Calu3 (cell line): ENCODE measurements at regions not wholly inside any gene's neighbourhood (a gene's known extent, or its start where the extent isn't known, plus 50 kb on each side); places are given as distances from the start of the nearest gene placed in this dataset.

Source experiments
- BruUV-seq: library from RNA; stranded (reverse); fragments of 400-500 nt; replicated peaks from 2 replicates; lab custom pipeline; 2021; lab: Mats Ljungman, UMichigan
- CTCF ChIA-PET: fragments of 300-600 bp; sonication (Branson Sonifier 250); formaldehyde crosslinking; loops from one replicate; lab custom pipeline; 2022; ENCODE audit warnings: antibody characterized with exemption; lab: Charles Lee
- DNase-seq: peaks from one replicate; pipeline ENCODE4 v3.0.0; 2022
- H3K27ac Mint-ChIP-seq: one replicate; pipeline ENCODE4 v1.8.0; 2022; ENCODE audit warnings: mixed read lengths; ENCODE audit not compliant: unreplicated experiment
- H3K27me3 Mint-ChIP-seq: one replicate; pipeline ENCODE4 v1.8.0; 2022; ENCODE audit warnings: mixed read lengths; ENCODE audit not compliant: unreplicated experiment
- H3K36me3 Mint-ChIP-seq: one replicate; pipeline ENCODE4 v1.8.0; 2022; ENCODE audit warnings: mild to moderate bottlenecking, moderate library complexity, mixed read lengths; ENCODE audit not compliant: insufficient read depth, unreplicated experiment
- H3K4me1 Mint-ChIP-seq: one replicate; pipeline ENCODE4 v1.8.0; 2022; ENCODE audit warnings: mild to moderate bottlenecking, low read depth, mixed read lengths; ENCODE audit not compliant: unreplicated experiment
- H3K4me3 Mint-ChIP-seq: one replicate; pipeline ENCODE4 v1.8.0; 2022; ENCODE audit warnings: mild to moderate bottlenecking, low read depth, moderate library complexity, mixed read lengths; ENCODE audit not compliant: unreplicated experiment
- H3K9me3 Mint-ChIP-seq: one replicate; pipeline ENCODE4 v1.8.0; 2022; ENCODE audit warnings: low read depth, mixed read lengths; ENCODE audit not compliant: unreplicated experiment
- CTCF ChIP-seq: fragments of 200-600 bp; IDR thresholded peaks from one replicate; pipeline ENCODE4 v1.8.0; 2022; ENCODE audit warnings: antibody characterized with exemption; ENCODE audit not compliant: unreplicated experiment
- intact Hi-C: fragments of 100-400 bp; cut with micrococcal nuclease; formaldehyde crosslinking; loops from one replicate; pipeline ENCODE4 v1.10.0; 2022; ENCODE audit not compliant: unreplicated experiment

GRCh38 chr6:19128701-19129100 is 708.5 kb upstream of the ID4 start:
- Mint-ChIP-seq H3K9me3 (peaks cover 22% of the 10 kb centered on the region), H3K36me3 (no peaks in the 10 kb centered on the region), H3K4me1 (no peaks in the 10 kb centered on the region), H3K27ac (no peak overlapping the region), H3K4me3 (no peak overlapping the region), H3K27me3 (no peaks in the 10 kb centered on the region)
- TF ChIP-seq CTCF = no peak
- DNase-seq = no peak
- CTCF ChIA-PET = no interaction called here
- intact Hi-C loops = no loop called here
- no TSS peak for BruUV-seq

GRCh38 chr6:19135706-19136105 is 701.5 kb upstream of the ID4 start:
- Mint-ChIP-seq H3K9me3 (peaks cover 17% of the 10 kb centered on the region), H3K36me3 (no peaks in the 10 kb centered on the region), H3K4me1 (no peaks in the 10 kb centered on the region), H3K4me3 (no peak overlapping the region), H3K27ac (no peak overlapping the region), H3K27me3 (no peaks in the 10 kb centered on the region)
- no TSS peak for BruUV-seq
- intact Hi-C loops = loop anchor here (10.0 kb wide), 1 partner anchor 699 kb away; the partner anchor contains the start of gene ID4
- DNase-seq = no peak
- TF ChIP-seq CTCF = no peak
- CTCF ChIA-PET = interaction anchor here (0.6 kb wide), 1 partner anchor 778 kb away, joined by 3 read pairs; no protein-coding TSS in a partner anchor

- H3K36me3 Mint-ChIP-seq = no peaks in the 10 kb centered on the region
- H3K27me3 Mint-ChIP-seq = no peaks in the 10 kb centered on the region
- no peak for TF ChIP-seq CTCF
- H3K9me3 Mint-ChIP-seq = peaks cover 17% of the 10 kb centered on the region
- DNase-seq = no peak
- H3K4me1 Mint-ChIP-seq = no peaks in the 10 kb centered on the region
- intact Hi-C loops = loop anchor here (10.0 kb wide), 1 partner anchor 697 kb away; the partner anchor contains the start of gene ID4
- no peak overlapping the region for H3K27ac Mint-ChIP-seq
- no peak overlapping the region for H3K4me3 Mint-ChIP-seq
- CTCF ChIA-PET = no interaction called here
- no TSS peak for BruUV-seq
Observed at GRCh38 chr6:19137505-19137904, 699.7 kb upstream of the ID4 start.

GRCh38 chr6:19142275-19142674 is 694.9 kb upstream of the ID4 start:
- Mint-ChIP-seq H3K9me3 (peaks cover 27% of the 10 kb centered on the region), H3K27me3 (no peaks in the 10 kb centered on the region), H3K4me3 (no peak overlapping the region), H3K36me3 (no peaks in the 10 kb centered on the region), H3K27ac (no peak overlapping the region), H3K4me1 (no peaks in the 10 kb centered on the region)
- TF ChIP-seq CTCF = no peak
- no TSS peak for BruUV-seq
- CTCF ChIA-PET = no interaction called here
- intact Hi-C loops = no loop called here
- no peak for DNase-seq
